ENCODE measurements at regions not wholly inside any gene's neighbourhood (a gene's known extent, or its start where the extent isn't known, plus 50 kb on each side); places are given as distances from the start of the nearest gene placed in this dataset.

DNA sequence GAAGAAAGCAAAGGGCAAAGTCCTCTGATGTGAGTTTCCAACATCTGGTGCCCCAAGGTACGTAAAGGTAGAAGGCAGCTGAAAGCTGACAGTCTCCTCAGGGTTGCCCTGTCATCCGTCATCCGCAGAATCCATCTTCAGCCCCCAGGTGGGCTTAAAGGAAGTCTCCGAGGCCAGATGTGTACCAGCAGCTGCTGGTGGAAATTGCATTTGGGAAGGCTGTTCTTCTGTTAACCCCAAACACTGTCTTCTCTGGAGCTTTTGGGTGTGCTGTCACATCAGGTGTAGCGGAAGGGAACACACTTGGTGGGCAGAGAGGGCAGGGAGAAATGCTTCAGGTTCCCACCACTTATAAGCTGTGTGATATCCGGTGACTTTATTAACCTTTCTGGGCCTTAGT lies 310.0 kb upstream of the GATB start:
- TF ChIP-seq, protein P1, sequence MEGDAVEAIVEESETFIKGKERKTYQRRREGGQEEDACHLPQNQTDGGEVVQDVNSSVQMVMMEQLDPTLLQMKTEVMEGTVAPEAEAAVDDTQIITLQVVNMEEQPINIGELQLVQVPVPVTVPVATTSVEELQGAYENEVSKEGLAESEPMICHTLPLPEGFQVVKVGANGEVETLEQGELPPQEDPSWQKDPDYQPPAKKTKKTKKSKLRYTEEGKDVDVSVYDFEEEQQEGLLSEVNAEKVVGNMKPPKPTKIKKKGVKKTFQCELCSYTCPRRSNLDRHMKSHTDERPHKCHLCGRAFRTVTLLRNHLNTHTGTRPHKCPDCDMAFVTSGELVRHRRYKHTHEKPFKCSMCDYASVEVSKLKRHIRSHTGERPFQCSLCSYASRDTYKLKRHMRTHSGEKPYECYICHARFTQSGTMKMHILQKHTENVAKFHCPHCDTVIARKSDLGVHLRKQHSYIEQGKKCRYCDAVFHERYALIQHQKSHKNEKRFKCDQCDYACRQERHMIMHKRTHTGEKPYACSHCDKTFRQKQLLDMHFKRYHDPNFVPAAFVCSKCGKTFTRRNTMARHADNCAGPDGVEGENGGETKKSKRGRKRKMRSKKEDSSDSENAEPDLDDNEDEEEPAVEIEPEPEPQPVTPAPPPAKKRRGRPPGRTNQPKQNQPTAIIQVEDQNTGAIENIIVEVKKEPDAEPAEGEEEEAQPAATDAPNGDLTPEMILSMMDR (IDR thresholded peaks at IDR 0.05): no peak
- TF ChIP-seq POLR2AphosphoS5 (IDR thresholded peaks at IDR 0.05) (no peak), POLR2A (IDR thresholded peaks at IDR 0.05) (no peak), EP300 (IDR thresholded peaks at IDR 0.05) (no peak)

All from upper lobe of left lung (tissue), 4 donors.